ENCODE measurements at regions not wholly inside any gene's neighbourhood (a gene's known extent, or its start where the extent isn't known, plus 50 kb on each side); places are given as distances from the start of the nearest gene placed in this dataset.

DNA sequence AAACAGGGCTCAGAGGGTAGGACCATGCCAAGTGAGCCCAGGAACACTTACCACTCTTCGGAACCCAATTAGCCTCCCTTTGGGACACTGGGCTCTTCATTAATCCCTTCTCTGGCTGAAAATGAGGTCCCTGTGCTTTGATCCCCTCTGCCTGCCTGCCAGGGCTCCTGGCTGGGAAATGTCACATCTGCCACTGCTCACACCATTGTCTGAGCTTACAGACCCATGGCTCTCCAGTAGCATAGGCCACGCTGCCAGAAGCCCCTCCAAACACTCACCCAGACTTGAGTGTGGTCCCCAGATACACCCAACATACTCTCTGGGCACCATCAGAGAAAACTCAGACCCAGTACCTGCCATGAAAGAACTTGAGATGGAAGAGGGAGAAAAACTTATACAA is 287.3 kb downstream of the XXYLT1 start:
- no peak for DNase-seq (ENCODE audit: low spot score)
- Histone ChIP-seq H3K9me3 (no peaks in the 10 kb centered on the region), H3K27ac (no peak overlapping the region), H3K27me3 (replicated peaks; ENCODE audit: insufficient read depth) (no peaks in the 10 kb centered on the region), H3K4me1 (replicated peaks) (peaks cover 3% of the 10 kb centered on the region), H3K36me3 (no peaks in the 10 kb centered on the region), H3K4me3 (no peak overlapping the region)
- TF ChIP-seq POLR2A (IDR thresholded peaks at IDR 0.05) (no peak), POLR2AphosphoS5 (IDR thresholded peaks at IDR 0.05) (no peak)
- intact Hi-C loops (cut with DNase I), result no loop called here
- 100% methylated on average over 2 of the region's 2 CpGs for WGBS

DNA sequence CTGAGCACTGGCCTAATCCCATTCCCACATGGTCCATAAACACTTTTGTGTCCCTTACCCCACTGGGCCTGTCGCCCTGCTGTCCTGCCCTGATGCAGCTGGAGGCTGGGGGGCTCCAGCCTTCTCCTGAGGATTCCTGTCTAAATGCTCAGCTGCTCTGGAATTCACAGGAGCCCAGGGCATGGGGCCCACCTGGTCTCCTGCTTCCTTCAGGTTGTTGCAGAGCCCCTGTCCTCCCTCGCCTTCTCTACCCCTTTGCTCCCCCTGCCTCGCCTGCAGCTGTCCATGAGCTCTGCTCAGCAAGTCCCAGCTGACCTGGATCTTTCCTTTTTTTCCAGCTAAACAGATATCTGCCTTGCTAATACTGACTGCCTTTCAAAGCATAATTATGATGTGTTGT is 286.9 kb downstream of the XXYLT1 start:
- Histone ChIP-seq H3K4me3 (no peak overlapping the region), H3K27ac (no peak overlapping the region), H3K36me3 (no peaks in the 10 kb centered on the region), H3K9me3 (no peaks in the 10 kb centered on the region), H3K4me1 (replicated peaks) (peaks cover 3% of the 10 kb centered on the region), H3K27me3 (replicated peaks; ENCODE audit: insufficient read depth) (no peaks in the 10 kb centered on the region)
- no peak for DNase-seq (ENCODE audit: low spot score)
- TF ChIP-seq POLR2AphosphoS5 (IDR thresholded peaks at IDR 0.05), result no peak
- TF ChIP-seq, protein P1, sequence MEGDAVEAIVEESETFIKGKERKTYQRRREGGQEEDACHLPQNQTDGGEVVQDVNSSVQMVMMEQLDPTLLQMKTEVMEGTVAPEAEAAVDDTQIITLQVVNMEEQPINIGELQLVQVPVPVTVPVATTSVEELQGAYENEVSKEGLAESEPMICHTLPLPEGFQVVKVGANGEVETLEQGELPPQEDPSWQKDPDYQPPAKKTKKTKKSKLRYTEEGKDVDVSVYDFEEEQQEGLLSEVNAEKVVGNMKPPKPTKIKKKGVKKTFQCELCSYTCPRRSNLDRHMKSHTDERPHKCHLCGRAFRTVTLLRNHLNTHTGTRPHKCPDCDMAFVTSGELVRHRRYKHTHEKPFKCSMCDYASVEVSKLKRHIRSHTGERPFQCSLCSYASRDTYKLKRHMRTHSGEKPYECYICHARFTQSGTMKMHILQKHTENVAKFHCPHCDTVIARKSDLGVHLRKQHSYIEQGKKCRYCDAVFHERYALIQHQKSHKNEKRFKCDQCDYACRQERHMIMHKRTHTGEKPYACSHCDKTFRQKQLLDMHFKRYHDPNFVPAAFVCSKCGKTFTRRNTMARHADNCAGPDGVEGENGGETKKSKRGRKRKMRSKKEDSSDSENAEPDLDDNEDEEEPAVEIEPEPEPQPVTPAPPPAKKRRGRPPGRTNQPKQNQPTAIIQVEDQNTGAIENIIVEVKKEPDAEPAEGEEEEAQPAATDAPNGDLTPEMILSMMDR (IDR thresholded peaks at IDR 0.05), result no peak
- no peak for TF ChIP-seq POLR2A (IDR thresholded peaks at IDR 0.05)
- 98% methylated on average over 3 of the region's 3 CpGs for WGBS
- intact Hi-C loops (cut with DNase I), result no loop called here

GRCh38 chr3:194984622-194985021 is 286.3 kb downstream of the XXYLT1 start:
- TF ChIP-seq, protein P1 (IDR thresholded peaks at IDR 0.05), result no peak
- TF ChIP-seq POLR2AphosphoS5 (IDR thresholded peaks at IDR 0.05), result no peak
- TF ChIP-seq POLR2A (IDR thresholded peaks at IDR 0.05), result no peak
- Histone ChIP-seq H3K4me1 (replicated peaks) (peaks cover 3% of the 10 kb centered on the region), H3K27ac (peak overlapping the region in 1 of 2 donors; percentile 34), H3K36me3 (no peaks in the 10 kb centered on the region), H3K27me3 (replicated peaks; ENCODE audit: insufficient read depth) (no peaks in the 10 kb centered on the region), H3K9me3 (no peaks in the 10 kb centered on the region), H3K4me3 (peak overlapping the region; percentile 1 to 8)
- DNase-seq (ENCODE audit: low spot score), result no peak
- 61% methylated on average over 2 of the region's 9 CpGs for WGBS
- intact Hi-C loops (cut with DNase I), result loop anchor here (5.0 kb wide), 1 partner anchor 297 kb away; the partner anchor contains the start of gene FAM43A

GRCh38 chr3:194985031-194985578 is 285.9 kb downstream of the XXYLT1 start:
- TF ChIP-seq, protein P1 (IDR thresholded peaks at IDR 0.05), result peak in 3 of 4 experiments; percentile 36 to 54 (median 42)
- no peak for TF ChIP-seq POLR2A (IDR thresholded peaks at IDR 0.05)
- peak; percentile 73 for TF ChIP-seq POLR2AphosphoS5 (IDR thresholded peaks at IDR 0.05)
- intact Hi-C loops (cut with DNase I), result loop anchor here (5.0 kb wide), 1 partner anchor 298 kb away; the partner anchor contains the start of gene FAM43A
- H3K4me3 ChIP-seq, result peak overlapping the region; percentile 1 to 8
- H3K9me3 ChIP-seq, result no peaks in the 10 kb centered on the region
- H3K27me3 ChIP-seq (replicated peaks; ENCODE audit: insufficient read depth), result no peaks in the 10 kb centered on the region
- H3K4me1 ChIP-seq (replicated peaks), result peaks cover 3% of the 10 kb centered on the region
- H3K36me3 ChIP-seq, result no peaks in the 10 kb centered on the region
- H3K27ac ChIP-seq, result peak overlapping the region; percentile 23 to 34
- DNase-seq (ENCODE audit: low spot score), result peak; percentile 79
- WGBS, result 22% methylated on average over 32 of the region's 33 CpGs

DNA sequence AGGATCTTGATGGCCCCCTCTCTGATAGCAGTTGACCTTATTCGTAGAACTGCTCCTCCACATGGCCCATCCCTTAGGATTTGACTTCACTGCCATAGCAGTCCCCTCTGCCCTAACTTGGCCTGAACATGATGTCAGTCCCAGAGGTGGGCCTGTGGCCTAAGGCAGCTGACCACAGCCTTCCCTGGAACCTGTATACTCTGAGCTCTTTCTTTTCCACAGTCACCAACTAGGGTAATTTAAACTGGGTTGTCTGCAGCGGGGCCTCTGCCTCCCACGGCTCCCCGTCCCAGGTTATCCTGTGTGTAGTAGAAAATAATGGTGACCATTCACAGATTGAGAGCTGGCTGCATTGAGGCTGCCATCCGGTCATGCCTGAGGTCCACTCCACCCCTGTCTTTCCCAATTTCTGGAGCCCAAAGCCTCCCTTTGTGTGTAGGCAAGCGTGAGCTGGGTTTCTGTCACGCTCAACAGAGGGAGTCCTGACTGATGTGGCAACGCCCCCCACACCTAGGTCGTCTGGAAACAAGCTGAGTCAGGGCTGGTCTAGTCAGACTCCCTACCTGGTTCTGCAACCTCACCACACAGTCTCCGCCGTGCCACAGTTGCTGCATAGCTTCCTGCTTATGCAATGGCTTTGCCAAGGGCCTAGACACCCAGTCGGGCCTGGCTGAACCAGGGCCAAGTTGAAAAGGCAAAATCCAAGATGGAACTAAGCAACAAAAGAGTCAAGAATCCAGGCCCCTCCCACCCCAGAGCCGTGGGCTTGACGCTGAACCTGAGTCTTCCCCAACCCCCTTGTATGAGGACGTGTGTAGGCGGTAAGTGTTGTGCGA is 284.5 kb downstream of the XXYLT1 start:
- H3K27me3 ChIP-seq (replicated peaks; ENCODE audit: insufficient read depth), result no peaks in the 10 kb centered on the region
- H3K36me3 ChIP-seq, result no peaks in the 10 kb centered on the region
- H3K4me1 ChIP-seq (replicated peaks), result peaks cover 3% of the 10 kb centered on the region
- DNase-seq (ENCODE audit: low spot score), result no peak
- intact Hi-C loops (cut with DNase I), result loop anchor here (5.0 kb wide), 1 partner anchor 299 kb away; the partner anchor contains the start of gene FAM43A
- TF ChIP-seq, protein P1 (IDR thresholded peaks at IDR 0.05), result no peak
- TF ChIP-seq POLR2A (IDR thresholded peaks at IDR 0.05) (no peak), POLR2AphosphoS5 (IDR thresholded peaks at IDR 0.05) (no peak)
- no peaks in the 10 kb centered on the region for H3K9me3 ChIP-seq
- H3K4me3 ChIP-seq, result no peak overlapping the region
- WGBS, result 82% methylated on average over 17 of the region's 17 CpGs
- H3K27ac ChIP-seq, result no peak overlapping the region

Measured in prostate gland (tissue), 2 donors.